ENCODE measurements at regions not wholly inside any gene's neighbourhood (a gene's known extent, or its start where the extent isn't known, plus 50 kb on each side); places are given as distances from the start of the nearest gene placed in this dataset.

GRCh38 chr2:59690849-59691248 is 862.6 kb downstream of the BCL11A start:
- Mint-ChIP-seq H3K36me3 (ENCODE audit: insufficient read depth) (no peaks in the 10 kb centered on the region), H3K27me3 (no peaks in the 10 kb centered on the region), H3K4me3 (no peak overlapping the region), H3K4me1 (ENCODE audit: low read depth in 2 of 2) (no peaks in the 10 kb centered on the region), H3K27ac (no peak overlapping the region), H3K9me3 (no peaks in the 10 kb centered on the region)
- ATAC-seq (replicated peaks) (no peak), DNase-seq (no peak)

- Mint-ChIP-seq H3K27ac (no peak overlapping the region), H3K36me3 (ENCODE audit: insufficient read depth) (no peaks in the 10 kb centered on the region)
- DNase-seq = no peak
Observed at GRCh38 chr2:59684771-59685166, 868.7 kb downstream of the BCL11A start.

GRCh38 chr2:59684116-59684770 is 869.2 kb downstream of the BCL11A start:
- Mint-ChIP-seq H3K27ac (no peak overlapping the region), H3K27me3 (no peaks in the 10 kb centered on the region), H3K36me3 (ENCODE audit: insufficient read depth) (no peaks in the 10 kb centered on the region), H3K9me3 (peaks cover 0 to 6% of the 10 kb centered on the region in 2 donors), H3K4me3 (no peak overlapping the region), H3K4me1 (ENCODE audit: low read depth in 2 of 2) (no peaks in the 10 kb centered on the region)
- no peak for ATAC-seq (replicated peaks)
- DNase-seq = no peak

More at GRCh38 chr2:59684771-59685166, 868.7 kb downstream of the BCL11A start:
- H3K4me3 Mint-ChIP-seq = no peak overlapping the region
- H3K4me1 Mint-ChIP-seq (ENCODE audit: low read depth in 2 of 2) = no peaks in the 10 kb centered on the region
- peaks cover 0 to 6% of the 10 kb centered on the region in 2 donors for H3K9me3 Mint-ChIP-seq
- H3K27me3 Mint-ChIP-seq = no peaks in the 10 kb centered on the region
- ATAC-seq (replicated peaks) = no peak

- Mint-ChIP-seq H3K9me3 (peaks cover 0 to 6% of the 10 kb centered on the region in 2 donors), H3K4me3 (no peak overlapping the region), H3K36me3 (ENCODE audit: insufficient read depth) (no peaks in the 10 kb centered on the region), H3K27me3 (no peaks in the 10 kb centered on the region), H3K27ac (no peak overlapping the region), H3K4me1 (ENCODE audit: low read depth in 2 of 2) (no peaks in the 10 kb centered on the region)
- ATAC-seq (replicated peaks) (no peak), DNase-seq (no peak)
Observed at GRCh38 chr2:59680863-59681262, 872.6 kb downstream of the BCL11A start.

GRCh38 chr2:59677158-59677557 is 876.3 kb downstream of the BCL11A start:
- ATAC-seq (replicated peaks) = no peak

GRCh38 chr2:59674100-59674499 is 879.4 kb downstream of the BCL11A start:
- Mint-ChIP-seq H3K9me3 (peaks cover 0 to 7% of the 10 kb centered on the region in 2 donors), H3K27me3 (no peaks in the 10 kb centered on the region), H3K27ac (no peak overlapping the region), H3K36me3 (ENCODE audit: insufficient read depth) (no peaks in the 10 kb centered on the region), H3K4me1 (ENCODE audit: low read depth in 2 of 2) (no peaks in the 10 kb centered on the region), H3K4me3 (no peak overlapping the region)
- DNase-seq (no peak), ATAC-seq (replicated peaks) (no peak)

More at GRCh38 chr2:59677158-59677557, 876.3 kb downstream of the BCL11A start:
- H3K4me3 Mint-ChIP-seq = no peak overlapping the region
- no peaks in the 10 kb centered on the region for H3K4me1 Mint-ChIP-seq (ENCODE audit: low read depth in 2 of 2)
- DNase-seq = no peak
- H3K36me3 Mint-ChIP-seq (ENCODE audit: insufficient read depth) = no peaks in the 10 kb centered on the region
- no peak overlapping the region for H3K27ac Mint-ChIP-seq
- H3K9me3 Mint-ChIP-seq = peaks cover 0 to 3% of the 10 kb centered on the region in 2 donors
- H3K27me3 Mint-ChIP-seq = no peaks in the 10 kb centered on the region

GRCh38 chr2:59665021-59665420 is 888.4 kb downstream of the BCL11A start:
- Mint-ChIP-seq H3K4me3 (no peak overlapping the region), H3K27ac (no peak overlapping the region), H3K9me3 (peaks cover 3 to 8% of the 10 kb centered on the region in 2 donors), H3K4me1 (ENCODE audit: low read depth in 2 of 2) (no peaks in the 10 kb centered on the region), H3K27me3 (no peaks in the 10 kb centered on the region), H3K36me3 (ENCODE audit: insufficient read depth) (no peaks in the 10 kb centered on the region)
- DNase-seq (no peak), ATAC-seq (replicated peaks) (no peak)

GRCh38 chr2:59662127-59662861 is 891.2 kb downstream of the BCL11A start:
- peaks cover 0 to 8% of the 10 kb centered on the region in 2 donors for H3K9me3 Mint-ChIP-seq
- H3K27ac Mint-ChIP-seq = no peak overlapping the region
- DNase-seq (no peak), ATAC-seq (replicated peaks) (no peak)
- H3K4me3 Mint-ChIP-seq = no peak overlapping the region
- no peaks in the 10 kb centered on the region for H3K4me1 Mint-ChIP-seq (ENCODE audit: low read depth in 2 of 2)
- no peaks in the 10 kb centered on the region for H3K36me3 Mint-ChIP-seq (ENCODE audit: insufficient read depth)
- no peaks in the 10 kb centered on the region for H3K27me3 Mint-ChIP-seq

- no peak overlapping the region for H3K4me3 Mint-ChIP-seq
- H3K4me1 Mint-ChIP-seq (ENCODE audit: low read depth in 2 of 2) = no peaks in the 10 kb centered on the region
- H3K27me3 Mint-ChIP-seq = no peaks in the 10 kb centered on the region
- H3K36me3 Mint-ChIP-seq (ENCODE audit: insufficient read depth) = no peaks in the 10 kb centered on the region
- no peak for DNase-seq
- ATAC-seq (replicated peaks) = no peak
- no peak overlapping the region for H3K27ac Mint-ChIP-seq
- peaks cover under 1 to 8% of the 10 kb centered on the region in 2 donors for H3K9me3 Mint-ChIP-seq
Observed at GRCh38 chr2:59660262-59660661, 893.2 kb downstream of the BCL11A start.

GRCh38 chr2:59658906-59659635 is 894.4 kb downstream of the BCL11A start:
- DNase-seq (no peak), ATAC-seq (replicated peaks) (no peak)
- Mint-ChIP-seq H3K9me3 (peaks cover 2 to 8% of the 10 kb centered on the region in 2 donors), H3K4me1 (ENCODE audit: low read depth in 2 of 2) (no peaks in the 10 kb centered on the region), H3K27ac (no peak overlapping the region), H3K4me3 (no peak overlapping the region), H3K36me3 (ENCODE audit: insufficient read depth) (no peaks in the 10 kb centered on the region), H3K27me3 (no peaks in the 10 kb centered on the region)

GRCh38 chr2:59655809-59656208 is 897.6 kb downstream of the BCL11A start:
- H3K9me3 Mint-ChIP-seq = peaks cover 0 to 2% of the 10 kb centered on the region in 2 donors
- H3K27me3 Mint-ChIP-seq = no peaks in the 10 kb centered on the region
- H3K36me3 Mint-ChIP-seq (ENCODE audit: insufficient read depth) = no peaks in the 10 kb centered on the region
- DNase-seq (no peak), ATAC-seq (replicated peaks) (no peak)
- H3K27ac Mint-ChIP-seq = no peak overlapping the region
- no peak overlapping the region for H3K4me3 Mint-ChIP-seq
- no peaks in the 10 kb centered on the region for H3K4me1 Mint-ChIP-seq (ENCODE audit: low read depth in 2 of 2)

- Mint-ChIP-seq H3K27ac (no peak overlapping the region), H3K27me3 (no peaks in the 10 kb centered on the region), H3K4me3 (no peak overlapping the region), H3K36me3 (ENCODE audit: insufficient read depth) (no peaks in the 10 kb centered on the region), H3K4me1 (ENCODE audit: low read depth in 2 of 2) (no peaks in the 10 kb centered on the region), H3K9me3 (peaks cover 2 to 5% of the 10 kb centered on the region in 2 donors)
- DNase-seq = no peak
- ATAC-seq (replicated peaks) = no peak
Observed at GRCh38 chr2:59654710-59655109, 898.7 kb downstream of the BCL11A start.

GRCh38 chr2:59653164-59653563 is 900.3 kb downstream of the BCL11A start:
- Mint-ChIP-seq H3K9me3 (peaks cover 2 to 7% of the 10 kb centered on the region in 2 donors), H3K27ac (no peak overlapping the region), H3K4me3 (no peak overlapping the region), H3K4me1 (ENCODE audit: low read depth in 2 of 2) (no peaks in the 10 kb centered on the region), H3K27me3 (no peaks in the 10 kb centered on the region), H3K36me3 (ENCODE audit: insufficient read depth) (no peaks in the 10 kb centered on the region)
- no peak for ATAC-seq (replicated peaks)
- DNase-seq = no peak
